ENCODE measurements at regions not wholly inside any gene's neighbourhood (a gene's known extent, or its start where the extent isn't known, plus 50 kb on each side); places are given as distances from the start of the nearest gene placed in this dataset.

DNA sequence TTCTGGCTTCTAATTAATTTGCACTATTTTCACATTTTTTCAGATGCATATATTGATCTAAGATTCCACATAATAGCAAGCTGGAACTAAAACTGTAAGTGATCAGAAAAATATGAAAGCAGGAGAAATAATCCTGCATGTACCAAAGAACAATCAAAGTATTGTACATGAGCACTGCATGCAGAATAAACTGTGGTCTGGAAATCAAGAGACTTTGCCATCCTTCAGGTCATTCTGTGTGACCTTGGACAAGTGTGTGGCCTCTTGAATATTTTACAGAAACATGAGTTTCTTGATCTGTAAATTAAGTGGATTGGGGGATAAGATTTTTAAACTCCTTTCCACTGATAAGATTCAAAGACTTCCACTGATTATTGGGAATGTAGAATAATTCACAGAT, 99.2 kb upstream of the GNAQ start:
- TF ChIP-seq, protein P1, sequence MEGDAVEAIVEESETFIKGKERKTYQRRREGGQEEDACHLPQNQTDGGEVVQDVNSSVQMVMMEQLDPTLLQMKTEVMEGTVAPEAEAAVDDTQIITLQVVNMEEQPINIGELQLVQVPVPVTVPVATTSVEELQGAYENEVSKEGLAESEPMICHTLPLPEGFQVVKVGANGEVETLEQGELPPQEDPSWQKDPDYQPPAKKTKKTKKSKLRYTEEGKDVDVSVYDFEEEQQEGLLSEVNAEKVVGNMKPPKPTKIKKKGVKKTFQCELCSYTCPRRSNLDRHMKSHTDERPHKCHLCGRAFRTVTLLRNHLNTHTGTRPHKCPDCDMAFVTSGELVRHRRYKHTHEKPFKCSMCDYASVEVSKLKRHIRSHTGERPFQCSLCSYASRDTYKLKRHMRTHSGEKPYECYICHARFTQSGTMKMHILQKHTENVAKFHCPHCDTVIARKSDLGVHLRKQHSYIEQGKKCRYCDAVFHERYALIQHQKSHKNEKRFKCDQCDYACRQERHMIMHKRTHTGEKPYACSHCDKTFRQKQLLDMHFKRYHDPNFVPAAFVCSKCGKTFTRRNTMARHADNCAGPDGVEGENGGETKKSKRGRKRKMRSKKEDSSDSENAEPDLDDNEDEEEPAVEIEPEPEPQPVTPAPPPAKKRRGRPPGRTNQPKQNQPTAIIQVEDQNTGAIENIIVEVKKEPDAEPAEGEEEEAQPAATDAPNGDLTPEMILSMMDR (tag by site-specific recombination; IDR thresholded peaks at IDR 0.05), result no peak
- TF ChIP-seq ZNF292 (tag by site-specific recombination; IDR thresholded peaks at IDR 0.05; ENCODE audit: borderline replicate concordance, low read depth), result no peak
- TF ChIP-seq ZNF169 (tag by site-specific recombination; IDR thresholded peaks at IDR 0.05), result no peak
- TF ChIP-seq SP2 (tag by site-specific recombination; IDR thresholded peaks at IDR 0.05), result no peak
- TF ChIP-seq KLF9 (tag by site-specific recombination; IDR thresholded peaks at IDR 0.05; ENCODE audit: low read depth), result no peak
- TF ChIP-seq ZNF138 (tag by site-specific recombination; IDR thresholded peaks at IDR 0.05; ENCODE audit: borderline replicate concordance), result no peak
- TF ChIP-seq, protein P2, sequence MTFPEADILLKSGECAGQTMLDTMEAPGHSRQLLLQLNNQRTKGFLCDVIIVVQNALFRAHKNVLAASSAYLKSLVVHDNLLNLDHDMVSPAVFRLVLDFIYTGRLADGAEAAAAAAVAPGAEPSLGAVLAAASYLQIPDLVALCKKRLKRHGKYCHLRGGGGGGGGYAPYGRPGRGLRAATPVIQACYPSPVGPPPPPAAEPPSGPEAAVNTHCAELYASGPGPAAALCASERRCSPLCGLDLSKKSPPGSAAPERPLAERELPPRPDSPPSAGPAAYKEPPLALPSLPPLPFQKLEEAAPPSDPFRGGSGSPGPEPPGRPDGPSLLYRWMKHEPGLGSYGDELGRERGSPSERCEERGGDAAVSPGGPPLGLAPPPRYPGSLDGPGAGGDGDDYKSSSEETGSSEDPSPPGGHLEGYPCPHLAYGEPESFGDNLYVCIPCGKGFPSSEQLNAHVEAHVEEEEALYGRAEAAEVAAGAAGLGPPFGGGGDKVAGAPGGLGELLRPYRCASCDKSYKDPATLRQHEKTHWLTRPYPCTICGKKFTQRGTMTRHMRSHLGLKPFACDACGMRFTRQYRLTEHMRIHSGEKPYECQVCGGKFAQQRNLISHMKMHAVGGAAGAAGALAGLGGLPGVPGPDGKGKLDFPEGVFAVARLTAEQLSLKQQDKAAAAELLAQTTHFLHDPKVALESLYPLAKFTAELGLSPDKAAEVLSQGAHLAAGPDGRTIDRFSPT (tag by site-specific recombination; IDR thresholded peaks at IDR 0.05), result no peak
- no peak for TF ChIP-seq ZNF658 (tag by site-specific recombination; IDR thresholded peaks at IDR 0.05)
- TF ChIP-seq ZNF24 (tag by site-specific recombination; IDR thresholded peaks at IDR 0.05), result no peak
- TF ChIP-seq, protein P3, sequence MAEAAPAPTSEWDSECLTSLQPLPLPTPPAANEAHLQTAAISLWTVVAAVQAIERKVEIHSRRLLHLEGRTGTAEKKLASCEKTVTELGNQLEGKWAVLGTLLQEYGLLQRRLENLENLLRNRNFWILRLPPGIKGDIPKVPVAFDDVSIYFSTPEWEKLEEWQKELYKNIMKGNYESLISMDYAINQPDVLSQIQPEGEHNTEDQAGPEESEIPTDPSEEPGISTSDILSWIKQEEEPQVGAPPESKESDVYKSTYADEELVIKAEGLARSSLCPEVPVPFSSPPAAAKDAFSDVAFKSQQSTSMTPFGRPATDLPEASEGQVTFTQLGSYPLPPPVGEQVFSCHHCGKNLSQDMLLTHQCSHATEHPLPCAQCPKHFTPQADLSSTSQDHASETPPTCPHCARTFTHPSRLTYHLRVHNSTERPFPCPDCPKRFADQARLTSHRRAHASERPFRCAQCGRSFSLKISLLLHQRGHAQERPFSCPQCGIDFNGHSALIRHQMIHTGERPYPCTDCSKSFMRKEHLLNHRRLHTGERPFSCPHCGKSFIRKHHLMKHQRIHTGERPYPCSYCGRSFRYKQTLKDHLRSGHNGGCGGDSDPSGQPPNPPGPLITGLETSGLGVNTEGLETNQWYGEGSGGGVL (tag by site-specific recombination; IDR thresholded peaks at IDR 0.05), result no peak
- no peak for TF ChIP-seq ZNF830 (tag by site-specific recombination; IDR thresholded peaks at IDR 0.05; ENCODE audit: low read depth)
- TF ChIP-seq ZNF571 (tag by site-specific recombination; IDR thresholded peaks at IDR 0.05), result no peak
- TF ChIP-seq ZNF777 (tag by site-specific recombination; IDR thresholded peaks at IDR 0.05; ENCODE audit: borderline replicate concordance), result no peak
